Testis (tissue), 2 donors: ENCODE measurements at regions not wholly inside any gene's neighbourhood (a gene's known extent, or its start where the extent isn't known, plus 50 kb on each side); places are given as distances from the start of the nearest gene placed in this dataset.

Experiments used
- CTCF ChIP-seq, 3 experiments: fragments of 450-650 bp in 2 of 3; fragments of 200-600 bp in 1 of 3; sonication (generic) in 1 of 3; IDR thresholded peaks; one replicate each; pipeline ENCODE4 v1.5.1; 2016 to 2019; ENCODE audit warnings: antibody characterized with exemption in 3 of 3, mild to moderate bottlenecking in 2 of 3, moderate library complexity in 1 of 3
- POLR2A ChIP-seq: fragments of 450-650 bp; IDR thresholded peaks from one replicate; pipeline ENCODE4 v1.6.1; 2017; ENCODE audit warnings: antibody characterized with exemption, mild to moderate bottlenecking, moderate library complexity

DNA sequence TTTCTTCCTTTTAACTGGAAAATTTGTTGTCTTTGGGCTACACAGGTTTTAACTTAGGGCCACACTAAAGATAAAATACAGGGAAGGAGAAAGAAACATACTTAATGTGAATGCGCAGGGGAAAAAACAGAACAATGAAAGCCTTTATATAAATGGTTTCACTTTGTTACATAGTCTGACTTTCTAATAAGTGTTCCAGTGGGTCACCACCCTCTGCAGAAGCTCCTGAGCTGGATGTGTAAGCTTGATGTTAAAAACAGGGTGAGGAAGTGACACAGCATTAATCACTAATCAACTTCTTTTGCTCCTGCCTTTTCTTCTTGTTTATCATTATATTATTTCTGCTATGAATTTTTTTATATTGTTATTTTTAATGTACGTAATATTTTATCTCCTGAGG lies 445.6 kb upstream of the CA10 start:
- no peak for TF ChIP-seq POLR2A
- no peak for TF ChIP-seq CTCF (IDR thresholded peaks at IDR 0.05)
